Ovary (tissue), 7 donors: ENCODE measurements at regions not wholly inside any gene's neighbourhood (a gene's known extent, or its start where the extent isn't known, plus 50 kb on each side); places are given as distances from the start of the nearest gene placed in this dataset.

Experiments used
- DNase-seq, 5 donors: peaks; one replicate each; pipeline ENCODE4 v3.0.0-alpha.2; 2019 to 2020
- H3K27ac ChIP-seq, 2 donors: fragments of 200-600 bp; one replicate each; pipeline versions ENCODE4 v1.5.1 to v1.8.0; 2019 to 2022
- H3K27me3 ChIP-seq: fragments of 200-600 bp; one replicate; pipeline ENCODE4 v1.8.0; 2022
- H3K36me3 ChIP-seq: fragments of 200-600 bp; sonication (generic); one replicate; pipeline ENCODE4 v1.5.1; 2019
- H3K4me1 ChIP-seq: one replicate; pipeline ENCODE4 v1.8.1; 2013; ENCODE audit warnings: mild to moderate bottlenecking, moderate library complexity; ENCODE audit not compliant: insufficient read depth
- H3K4me3 ChIP-seq: fragments of 200-600 bp; sonication (generic); one replicate; pipeline ENCODE4 v1.5.1; 2017
- H3K9me3 ChIP-seq, 2 donors: fragments of 200-600 bp in 1 of 2; sonication (generic) in 1 of 2; one replicate each; pipeline versions ENCODE4 v1.5.1 to v1.8.1; 2013 to 2019; ENCODE audit warnings: mild to moderate bottlenecking in 1 of 2, moderate library complexity in 1 of 2
- EP300 ChIP-seq: sonication (generic); formaldehyde crosslinking; IDR thresholded peaks from one replicate; pipeline ENCODE4 v1.6.1; 2017; ENCODE audit warnings: antibody characterized with exemption
- POLR2A ChIP-seq: fragments of 450-650 bp; IDR thresholded peaks from one replicate; pipeline ENCODE4 v1.6.1; 2017; ENCODE audit warnings: antibody characterized with exemption, mild to moderate bottlenecking, moderate library complexity
- WGBS, 3 donors: extraction: QIAGEN DNeasy Blood & Tissue Kit in 1 of 3; methylation state at CpG; one replicate each; pipeline versions ENCODE4 v1.1.5 to v1.1.7; 2013 to 2017; 5-methylcytosine and 5-hydroxymethylcytosine counted together
- intact Hi-C, 4 donors: fragments of 100-400 bp; cut with DNase I; formaldehyde crosslinking; loops; one replicate each; pipeline versions ENCODE4 v1.11.0 to v1.15.1; 2022 to 2023
- TF ChIP-seq, protein P1 (sequence below), 3 donors: fragments of 450-650 bp in 2 of 3; fragments of 200-600 bp in 1 of 3; IDR thresholded peaks; one replicate each; pipeline versions ENCODE4 v1.5.1 to v1.8.0; 2016 to 2022; ENCODE audit warnings: antibody characterized with exemption in 3 of 3, mild to moderate bottlenecking in 1 of 3
- donor health status: DM: no; HTN: no; CAD: no; lungs with moderate emphysema.
- donor health status: DM: no; HTN: no; CAD: no.
- donor health status: Bipolar disorder and iron deficiency.
- donor health status: DM: no; HTN: no; CAD: no.
- donor health status: DM: yes; HTN: yes; CAD: no.

DNA sequence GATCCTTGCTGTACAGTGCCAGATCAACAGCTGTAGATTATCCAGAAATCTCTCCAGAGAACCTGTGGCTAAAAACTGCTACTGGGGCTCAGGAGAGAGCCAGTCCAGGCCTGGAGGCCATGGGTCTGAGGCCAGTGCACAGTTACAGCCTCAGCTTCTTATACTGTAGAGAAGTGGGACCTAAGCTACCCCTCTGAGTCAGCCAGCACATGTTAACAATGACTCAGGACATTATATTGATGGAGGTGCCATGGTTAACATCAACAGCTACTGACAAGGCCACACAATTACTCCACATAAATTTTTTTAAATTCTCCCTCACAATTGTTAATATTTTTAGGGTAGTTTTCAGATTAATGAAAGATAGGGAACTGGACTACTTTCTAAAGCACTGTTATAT lies 138.5 kb downstream of the RBM26 start:
- DNase-seq: no peak
- TF ChIP-seq, protein P1, sequence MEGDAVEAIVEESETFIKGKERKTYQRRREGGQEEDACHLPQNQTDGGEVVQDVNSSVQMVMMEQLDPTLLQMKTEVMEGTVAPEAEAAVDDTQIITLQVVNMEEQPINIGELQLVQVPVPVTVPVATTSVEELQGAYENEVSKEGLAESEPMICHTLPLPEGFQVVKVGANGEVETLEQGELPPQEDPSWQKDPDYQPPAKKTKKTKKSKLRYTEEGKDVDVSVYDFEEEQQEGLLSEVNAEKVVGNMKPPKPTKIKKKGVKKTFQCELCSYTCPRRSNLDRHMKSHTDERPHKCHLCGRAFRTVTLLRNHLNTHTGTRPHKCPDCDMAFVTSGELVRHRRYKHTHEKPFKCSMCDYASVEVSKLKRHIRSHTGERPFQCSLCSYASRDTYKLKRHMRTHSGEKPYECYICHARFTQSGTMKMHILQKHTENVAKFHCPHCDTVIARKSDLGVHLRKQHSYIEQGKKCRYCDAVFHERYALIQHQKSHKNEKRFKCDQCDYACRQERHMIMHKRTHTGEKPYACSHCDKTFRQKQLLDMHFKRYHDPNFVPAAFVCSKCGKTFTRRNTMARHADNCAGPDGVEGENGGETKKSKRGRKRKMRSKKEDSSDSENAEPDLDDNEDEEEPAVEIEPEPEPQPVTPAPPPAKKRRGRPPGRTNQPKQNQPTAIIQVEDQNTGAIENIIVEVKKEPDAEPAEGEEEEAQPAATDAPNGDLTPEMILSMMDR (IDR thresholded peaks at IDR 0.05): no peak
- Histone ChIP-seq H3K4me3 (no peak overlapping the region), H3K27ac (no peak overlapping the region), H3K27me3 (no peaks in the 10 kb centered on the region), H3K36me3 (no peaks in the 10 kb centered on the region), H3K9me3 (no peaks in the 10 kb centered on the region), H3K4me1 (no peaks in the 10 kb centered on the region)
- intact Hi-C loops: no loop called here

DNA sequence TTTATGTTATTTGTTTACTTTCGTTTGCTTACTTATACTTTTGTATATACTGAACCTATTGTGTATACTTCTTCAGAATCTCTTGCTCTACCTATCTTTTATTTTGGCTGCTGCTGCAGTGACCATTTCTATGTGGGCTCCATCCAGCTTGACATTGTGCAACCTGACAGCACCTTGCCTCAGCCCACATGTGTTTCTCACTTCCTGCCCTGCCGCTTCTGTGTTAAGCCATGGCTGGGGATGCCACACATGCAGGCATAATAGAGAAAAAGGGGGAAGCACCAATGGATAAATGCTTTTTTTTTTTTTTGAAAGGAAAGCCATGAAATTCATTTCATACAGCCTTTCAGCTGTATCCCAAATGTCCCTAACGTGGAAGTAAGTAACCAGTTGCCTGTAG lies 147.6 kb downstream of the RBM26 start:
- 65 to 73% (median 67%) methylated on average over 3 of the region's 3 CpGs for whole genome bisulfite sequencing, 3 donors
- Histone ChIP-seq H3K4me1 (no peaks in the 10 kb centered on the region), H3K9me3 (no peaks in the 10 kb centered on the region), H3K4me3 (no peak overlapping the region), H3K36me3 (no peaks in the 10 kb centered on the region), H3K27ac (no peak overlapping the region), H3K27me3 (no peaks in the 10 kb centered on the region)
- TF ChIP-seq POLR2A: no peak
- TF ChIP-seq, protein P1 (IDR thresholded peaks at IDR 0.05): no peak
- TF ChIP-seq EP300: no peak
- intact Hi-C loops: no loop called here
- no peak for DNase-seq

DNA sequence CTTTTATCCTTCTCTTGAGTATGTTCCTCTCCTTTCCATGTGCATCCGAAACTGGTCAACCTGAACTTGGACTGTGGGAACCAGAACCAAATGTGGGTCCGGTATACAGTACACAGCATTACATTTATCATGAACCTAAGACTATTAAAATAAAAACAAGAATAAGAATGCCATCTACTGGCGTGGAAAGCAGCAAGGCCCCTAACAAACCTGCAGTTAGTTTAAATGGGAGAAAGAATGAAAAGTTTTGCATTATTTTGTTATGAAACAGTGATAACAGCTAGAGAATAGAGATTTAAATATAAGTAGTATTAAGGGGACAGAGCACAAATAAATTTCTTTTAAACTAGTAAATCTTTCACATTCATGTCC lies 159.5 kb downstream of the RBM26 start:
- intact Hi-C loops: no loop called here

DNA sequence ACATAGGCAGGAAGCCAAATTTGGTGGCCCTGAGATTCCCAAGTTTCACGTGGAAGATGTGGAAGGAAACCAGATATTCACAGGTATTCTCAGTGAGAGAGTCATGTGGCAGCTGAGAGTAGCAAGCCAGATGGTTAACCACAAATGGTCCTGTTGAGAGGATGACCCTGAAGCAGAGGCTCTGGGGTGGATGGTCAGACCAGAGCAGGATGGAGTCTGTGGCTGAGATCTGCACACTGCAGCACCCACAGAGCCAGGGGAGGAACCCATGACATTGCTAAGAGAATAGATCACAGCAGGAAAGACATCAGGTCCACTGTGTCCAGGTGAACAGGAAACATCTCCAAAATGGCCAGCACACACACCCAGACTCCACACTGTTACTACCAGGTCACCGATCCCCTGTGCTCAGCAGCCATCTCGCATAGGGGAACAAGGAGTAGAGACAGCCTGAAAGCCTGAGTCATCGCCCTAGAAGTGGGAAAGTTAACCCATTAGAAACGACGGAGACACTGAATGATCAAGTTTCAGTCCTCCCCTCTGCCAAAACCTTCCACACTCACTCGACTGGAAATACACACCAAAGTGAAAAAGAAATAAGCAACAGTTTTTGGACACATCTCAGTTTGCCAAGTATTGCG lies 160.0 kb downstream of the RBM26 start:
- TF ChIP-seq POLR2A (no peak), EP300 (no peak)
- TF ChIP-seq, protein P1 (IDR thresholded peaks at IDR 0.05): no peak
- WGBS, 3 donors: 39 to 52% (median 40%) methylated on average over 8 of the region's 8 CpGs
- no peaks in the 10 kb centered on the region for H3K36me3 ChIP-seq
- intact Hi-C loops: no loop called here
- no peak overlapping the region for H3K4me3 ChIP-seq
- no peaks in the 10 kb centered on the region for H3K4me1 ChIP-seq
- no peak overlapping the region for H3K27ac ChIP-seq
- no peaks in the 10 kb centered on the region for H3K27me3 ChIP-seq
- no peak for DNase-seq
- no peaks in the 10 kb centered on the region for H3K9me3 ChIP-seq

More for the DNA sequence above, 159.5 kb downstream of the RBM26 start:
- H3K4me1 ChIP-seq: no peaks in the 10 kb centered on the region
- 32 to 50% (median 38%) methylated on average over 3 of the region's 3 CpGs for WGBS, 3 donors
- no peak overlapping the region for H3K27ac ChIP-seq
- no peak for DNase-seq
- H3K36me3 ChIP-seq: no peaks in the 10 kb centered on the region
- H3K27me3 ChIP-seq: no peaks in the 10 kb centered on the region
- TF ChIP-seq, protein P1 (IDR thresholded peaks at IDR 0.05): no peak
- no peak overlapping the region for H3K4me3 ChIP-seq
- H3K9me3 ChIP-seq: no peaks in the 10 kb centered on the region

DNA sequence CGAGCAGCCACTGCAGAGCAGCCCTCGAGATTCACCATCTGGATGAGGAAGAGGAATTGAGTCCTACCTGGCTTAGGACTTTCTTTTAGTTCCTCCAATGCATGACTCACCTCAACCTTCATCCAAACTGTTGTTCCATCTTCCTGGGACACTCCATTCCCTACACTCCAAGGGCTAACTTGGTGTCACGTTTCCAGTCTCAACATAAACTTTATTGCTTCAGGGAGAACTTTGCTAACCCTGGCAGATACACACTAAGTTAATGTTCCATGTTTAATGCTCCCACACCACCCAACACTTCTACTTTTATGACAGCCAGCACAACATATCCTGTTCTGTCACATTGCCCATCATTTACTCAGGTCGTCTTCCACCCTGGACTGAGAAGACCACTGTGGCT lies 164.4 kb downstream of the RBM26 start:
- DNase-seq: no peak
- no peaks in the 10 kb centered on the region for H3K36me3 ChIP-seq
- intact Hi-C loops: no loop called here
- TF ChIP-seq EP300 (no peak), POLR2A (no peak)
- TF ChIP-seq, protein P1 (IDR thresholded peaks at IDR 0.05): no peak
- WGBS, 3 donors: 67 to 73% (median 70%) methylated on average over 4 of the region's 4 CpGs
- H3K27ac ChIP-seq: no peak overlapping the region
- H3K4me3 ChIP-seq: no peak overlapping the region
- H3K9me3 ChIP-seq: no peaks in the 10 kb centered on the region
- H3K4me1 ChIP-seq: no peaks in the 10 kb centered on the region
- H3K27me3 ChIP-seq: no peaks in the 10 kb centered on the region
